Glomerular visceral epithelial cell (primary cell): ENCODE measurements at regions not wholly inside any gene's neighbourhood (a gene's known extent, or its start where the extent isn't known, plus 50 kb on each side); places are given as distances from the start of the nearest gene placed in this dataset.

Source experiments
- DNase-seq: peaks from one replicate; pipeline ENCODE4 v3.0.0-alpha.2; 2016; ENCODE audit errors: extremely low spot score

DNA sequence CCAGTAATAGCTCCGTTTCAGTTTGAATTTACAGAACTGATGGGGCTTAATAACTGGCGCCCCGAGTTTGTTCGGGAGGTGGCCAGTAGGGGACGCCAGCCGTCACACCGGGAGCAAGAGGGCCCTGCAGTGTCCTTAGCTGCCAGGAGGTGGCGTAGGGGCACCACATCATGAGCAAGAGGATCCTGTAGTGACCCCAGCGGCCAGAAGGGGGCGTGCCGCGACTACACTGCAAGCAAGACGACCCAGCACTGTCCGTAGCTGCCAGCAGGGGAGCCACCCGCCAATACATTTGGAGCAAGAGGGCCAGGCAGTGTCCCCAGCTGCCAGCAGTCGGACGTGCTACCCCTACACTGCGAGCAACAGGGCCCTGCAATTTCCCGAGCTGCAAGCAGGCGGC, 663.7 kb upstream of the B3GAT1 start:
- peak; percentile 12 for DNase-seq

DNA sequence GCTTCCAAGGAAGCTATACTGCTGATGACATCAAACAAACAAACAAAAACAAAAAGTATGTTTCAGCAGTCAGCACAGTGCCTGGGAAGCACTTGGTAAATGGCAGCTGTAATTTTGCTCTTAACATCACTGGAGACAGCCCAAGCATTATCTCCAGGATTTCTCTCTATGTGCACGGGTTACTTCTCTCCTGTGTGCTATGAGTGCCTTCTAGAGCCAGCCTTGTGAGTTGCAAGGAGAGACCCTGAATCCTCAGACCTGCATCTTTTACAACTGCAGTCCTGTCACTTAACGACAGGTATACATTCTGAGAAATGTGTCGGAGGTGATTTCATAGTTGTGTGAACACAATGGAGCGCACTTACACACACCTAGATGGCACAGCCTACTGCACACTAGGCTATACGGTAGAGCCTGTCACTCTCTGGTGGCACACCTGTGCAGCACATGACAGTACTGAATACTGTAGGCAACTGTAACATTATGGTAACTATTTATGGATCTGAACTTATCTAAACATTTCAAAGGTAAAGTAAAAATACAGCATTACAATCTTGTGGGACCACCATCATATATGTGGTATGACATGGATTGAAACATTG, 662.5 kb upstream of the B3GAT1 start:
- DNase-seq: no peak

DNA sequence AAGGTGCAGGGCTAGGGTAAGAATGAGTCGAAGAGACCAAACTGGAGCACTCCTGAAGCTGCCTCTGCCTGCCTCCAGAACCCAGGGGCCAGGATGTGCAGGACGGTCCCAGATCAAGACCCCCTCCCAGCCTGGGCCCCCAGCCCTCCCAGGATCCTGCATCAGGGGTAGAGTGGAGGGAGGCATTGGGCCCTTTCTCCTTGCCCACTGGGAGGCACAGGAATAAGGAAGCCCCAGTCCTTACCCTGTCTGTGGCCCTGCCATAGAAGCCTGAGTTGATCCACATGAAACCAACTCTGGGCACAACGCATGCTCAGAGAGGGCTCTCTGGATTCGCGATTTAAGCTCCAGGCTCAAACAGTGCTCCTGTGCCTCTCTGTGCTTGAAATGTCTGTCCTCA, 661.8 kb upstream of the B3GAT1 start:
- no peak for DNase-seq

DNA sequence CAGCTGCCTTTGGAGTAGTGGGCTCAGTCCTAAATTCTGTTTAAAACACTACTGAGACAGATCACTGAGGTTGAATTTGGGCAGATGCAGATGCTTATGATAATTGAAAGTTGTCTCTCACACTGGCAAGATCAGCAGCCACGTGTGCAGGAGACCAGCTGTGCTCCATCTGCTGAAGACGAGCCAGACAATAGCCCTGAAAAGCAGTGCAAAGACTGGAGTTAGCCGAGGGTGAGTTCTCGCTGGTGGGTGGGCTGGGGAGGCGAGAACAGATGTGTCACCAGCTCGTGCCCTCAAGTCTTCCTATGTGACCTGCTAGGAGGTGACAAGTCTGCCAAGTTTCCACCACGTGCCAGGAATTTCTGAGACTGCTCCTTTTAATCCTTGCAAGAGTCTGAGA, 661.3 kb upstream of the B3GAT1 start:
- no peak for DNase-seq

DNA sequence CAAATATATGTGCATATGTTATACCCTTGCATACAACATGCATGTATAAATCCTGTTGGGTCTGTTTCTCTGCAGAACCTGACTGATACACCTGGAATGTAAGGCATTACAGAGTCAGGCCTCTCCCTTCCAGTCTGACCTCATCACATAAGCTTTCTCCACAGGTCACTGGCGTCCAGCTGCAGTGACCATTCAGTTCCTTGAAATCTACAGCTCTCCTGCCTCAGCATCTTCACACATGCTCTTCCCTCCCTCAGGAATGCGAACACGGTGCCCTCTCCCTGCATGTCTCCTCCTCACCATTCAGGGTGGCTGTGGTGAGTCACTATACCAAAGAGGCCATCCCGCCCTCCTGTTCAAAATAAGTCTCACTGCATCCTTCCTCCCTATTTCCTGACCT, 657.8 kb upstream of the B3GAT1 start:
- no peak for DNase-seq

DNA sequence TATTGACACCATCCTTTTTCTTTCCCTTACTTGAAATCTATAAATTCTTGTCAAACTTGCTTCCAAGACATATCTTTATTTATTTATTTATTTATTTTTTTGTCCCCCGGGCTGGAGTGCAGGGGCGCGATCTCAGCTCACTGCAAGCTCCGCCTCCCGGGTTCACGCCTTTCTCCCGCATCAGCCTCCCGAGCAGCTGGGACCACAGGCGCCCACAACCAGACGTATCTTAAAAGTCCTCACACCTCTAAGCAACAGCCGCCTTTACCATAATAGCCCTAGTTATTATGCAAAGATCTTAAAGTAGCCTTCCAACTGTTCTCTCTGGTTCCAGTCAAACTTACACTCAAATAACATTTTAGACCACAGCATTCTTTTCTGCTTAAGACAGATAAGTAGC, 657.0 kb upstream of the B3GAT1 start:
- DNase-seq: no peak

DNA sequence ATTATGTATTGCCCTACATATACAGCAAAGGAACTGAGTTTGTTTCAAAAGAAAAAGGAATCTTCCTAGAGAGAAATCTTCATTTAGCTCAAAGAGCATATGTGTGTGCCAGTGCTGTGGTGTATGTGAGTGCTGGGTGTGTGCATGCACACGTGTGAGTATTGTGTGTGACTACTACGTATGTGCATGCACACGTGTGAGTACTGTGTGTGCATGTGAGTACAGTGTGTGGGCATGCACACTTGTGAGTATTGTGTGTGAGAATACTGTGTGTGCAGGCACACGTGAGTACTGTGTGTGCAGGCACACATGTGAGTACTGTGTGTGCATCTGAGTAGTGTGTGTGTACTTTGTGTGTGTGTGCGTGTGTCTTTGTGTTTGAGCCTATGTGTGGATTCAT, 651.0 kb upstream of the B3GAT1 start:
- DNase-seq: no peak

DNA sequence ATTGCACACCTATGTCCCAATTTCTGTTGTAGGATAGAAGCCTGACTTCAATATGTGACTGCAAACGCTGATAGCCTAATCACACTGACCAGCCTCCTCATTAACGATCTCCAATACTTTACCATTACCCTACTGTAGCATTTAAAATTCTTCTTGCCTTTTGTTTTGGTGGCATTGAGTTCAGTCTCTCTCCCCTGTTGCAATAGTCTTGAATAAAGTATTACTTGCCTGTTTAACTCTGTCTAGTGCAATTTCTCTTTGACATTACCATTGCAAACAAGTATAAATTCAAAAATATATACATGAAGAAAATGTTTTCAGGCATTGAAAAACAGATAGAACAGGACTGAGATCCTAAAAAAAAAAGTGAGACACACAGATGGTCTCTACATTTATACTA, 649.1 kb upstream of the B3GAT1 start:
- DNase-seq: no peak

DNA sequence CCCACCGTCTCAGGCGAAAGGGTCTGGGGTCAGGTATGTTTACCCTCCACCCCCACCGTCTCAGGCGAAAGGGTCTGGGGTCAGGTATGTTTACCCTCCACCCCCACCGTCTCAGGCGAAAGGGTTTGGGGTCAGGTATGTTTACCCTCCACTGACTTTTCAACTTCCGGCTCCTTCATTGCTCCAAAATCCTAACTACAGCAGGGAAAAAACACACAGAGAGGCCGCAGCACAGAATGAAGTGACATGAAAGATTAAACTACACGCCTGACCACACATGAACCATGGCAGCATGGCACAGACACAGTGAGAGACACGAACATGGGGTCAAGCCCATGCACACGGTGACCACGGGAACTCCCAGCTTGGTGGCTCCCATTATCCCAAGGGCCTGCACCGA, 634.9 kb upstream of the B3GAT1 start:
- DNase-seq: no peak

DNA sequence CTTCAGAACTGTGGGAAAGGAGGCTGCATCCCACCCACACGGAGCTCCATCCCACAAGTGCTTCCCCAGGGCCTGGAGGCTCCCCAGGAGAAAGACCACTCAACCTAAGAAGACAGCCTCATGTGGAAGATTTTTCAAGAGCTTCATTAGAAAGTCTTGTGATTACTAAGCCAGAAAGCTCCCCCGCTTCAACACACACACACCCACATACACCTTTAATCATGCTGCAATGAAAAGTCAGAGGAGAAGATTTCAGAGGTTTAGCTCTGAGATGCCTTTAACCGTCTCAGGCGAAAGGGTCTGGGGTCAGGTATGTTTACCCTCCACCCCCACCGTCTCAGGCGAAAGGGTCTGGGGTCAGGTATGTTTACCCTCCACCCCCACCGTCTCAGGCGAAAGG, 634.5 kb upstream of the B3GAT1 start:
- no peak for DNase-seq

DNA sequence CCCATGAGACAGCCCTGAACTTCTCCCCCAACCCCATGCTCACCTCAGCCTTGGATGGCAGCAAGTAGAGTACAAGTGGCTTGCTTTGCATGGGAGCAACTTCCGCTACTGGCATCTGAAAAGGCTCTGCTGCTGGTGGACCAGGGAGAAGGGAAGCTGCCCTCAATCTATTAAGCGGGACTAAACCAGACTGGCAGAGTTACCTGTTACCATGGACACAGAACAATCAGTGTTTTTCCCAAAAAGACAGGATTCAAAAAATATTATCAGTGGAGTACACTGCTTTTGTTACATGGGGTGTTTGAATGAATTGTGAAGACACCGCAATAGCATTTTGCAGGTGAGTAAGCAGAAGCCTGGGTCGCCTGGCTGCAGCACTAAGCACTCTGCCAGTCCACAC, 631.4 kb upstream of the B3GAT1 start:
- no peak for DNase-seq

DNA sequence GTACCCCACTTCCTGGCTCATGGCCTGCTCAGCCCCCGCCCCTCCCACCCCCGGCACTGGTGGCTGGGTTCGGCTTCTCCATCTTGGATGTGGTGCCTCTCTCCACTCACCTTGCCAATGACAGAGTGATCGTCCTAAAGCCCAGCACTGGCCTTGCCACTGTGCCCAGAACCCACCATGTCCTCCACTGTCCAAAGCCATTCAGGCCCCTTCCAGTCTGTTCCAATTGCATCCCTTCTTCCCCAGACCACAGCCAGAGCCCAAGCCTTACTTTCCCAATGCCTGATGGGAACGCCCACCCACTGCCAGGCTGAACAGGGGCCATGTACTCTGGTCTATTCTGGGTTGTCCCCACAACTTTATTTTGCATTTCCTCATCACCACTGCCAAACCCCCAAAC, 625.8 kb upstream of the B3GAT1 start:
- DNase-seq: no peak

DNA sequence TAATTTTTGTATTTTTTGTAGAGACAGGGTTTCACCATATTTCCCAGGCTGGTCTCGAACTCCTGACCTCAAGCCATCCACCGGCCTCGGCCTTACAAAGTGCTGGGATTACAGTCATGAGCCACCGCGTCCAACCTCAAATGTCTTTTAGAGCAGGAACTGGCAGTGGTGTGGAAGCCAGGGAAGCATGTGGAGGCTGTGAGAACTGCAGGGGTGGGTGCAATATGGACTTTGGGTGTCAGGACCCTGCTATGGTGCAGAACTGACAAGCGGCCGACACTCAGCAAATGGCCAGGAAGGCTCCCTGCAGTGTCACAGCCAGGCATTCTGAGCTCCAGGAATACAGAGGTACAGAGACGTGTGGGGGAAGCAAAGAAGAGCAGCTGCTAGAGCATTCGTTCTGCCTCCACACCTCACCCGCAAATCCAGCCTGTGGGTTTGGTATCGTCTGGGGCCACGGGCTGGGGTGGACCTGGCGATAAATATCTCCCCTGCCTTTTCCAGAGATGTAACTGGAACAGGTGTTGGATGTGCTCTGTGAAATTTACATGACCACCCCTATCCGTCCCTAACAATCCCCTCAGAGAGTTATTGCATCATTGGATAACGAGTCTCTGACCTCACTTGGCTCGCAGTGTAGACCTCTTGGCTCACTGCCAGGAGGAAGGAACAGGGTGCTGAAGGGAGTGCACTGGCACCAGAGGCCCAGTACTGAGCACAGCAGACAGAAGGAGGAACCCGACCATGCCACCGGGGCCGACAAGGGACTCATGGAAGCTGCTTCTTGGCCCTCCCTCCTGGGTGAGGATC, 624.7 kb upstream of the B3GAT1 start:
- DNase-seq: no peak

DNA sequence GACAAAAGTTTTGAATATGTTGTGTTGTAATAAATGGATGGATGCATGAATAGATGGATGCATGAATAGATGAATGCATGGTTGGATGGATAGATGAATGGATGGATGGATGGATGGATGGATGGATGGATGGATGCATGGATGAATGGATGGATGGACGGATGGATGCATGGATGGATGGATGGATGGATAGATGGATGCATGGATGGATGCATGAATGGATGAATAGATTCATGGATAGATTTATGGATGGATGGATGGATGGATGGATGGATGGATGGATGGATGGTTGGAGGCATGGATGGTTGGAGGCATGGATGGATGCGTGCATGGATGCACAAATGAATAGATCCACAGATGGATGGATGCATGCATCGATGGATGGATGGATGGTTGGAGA, 623.2 kb upstream of the B3GAT1 start:
- no peak for DNase-seq

DNA sequence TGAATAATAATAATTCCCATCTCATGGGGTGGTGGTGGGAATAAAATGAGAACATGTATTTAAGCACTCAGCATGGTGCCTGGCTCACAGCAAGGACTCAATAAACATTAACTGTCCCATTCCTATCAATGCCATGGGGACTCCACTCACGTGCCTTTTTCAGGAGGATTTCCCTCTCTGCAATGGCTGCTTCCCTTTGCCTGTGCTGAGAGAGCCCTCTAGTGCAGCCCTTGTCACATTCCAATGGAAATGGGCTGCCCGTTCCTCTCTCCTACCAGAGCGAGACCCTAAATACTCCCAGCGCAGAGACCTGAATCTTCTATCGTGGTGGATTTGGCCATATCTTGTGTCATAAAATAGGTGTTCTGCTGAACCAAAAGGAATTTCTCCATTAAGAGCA, 621.5 kb upstream of the B3GAT1 start:
- no peak for DNase-seq

DNA sequence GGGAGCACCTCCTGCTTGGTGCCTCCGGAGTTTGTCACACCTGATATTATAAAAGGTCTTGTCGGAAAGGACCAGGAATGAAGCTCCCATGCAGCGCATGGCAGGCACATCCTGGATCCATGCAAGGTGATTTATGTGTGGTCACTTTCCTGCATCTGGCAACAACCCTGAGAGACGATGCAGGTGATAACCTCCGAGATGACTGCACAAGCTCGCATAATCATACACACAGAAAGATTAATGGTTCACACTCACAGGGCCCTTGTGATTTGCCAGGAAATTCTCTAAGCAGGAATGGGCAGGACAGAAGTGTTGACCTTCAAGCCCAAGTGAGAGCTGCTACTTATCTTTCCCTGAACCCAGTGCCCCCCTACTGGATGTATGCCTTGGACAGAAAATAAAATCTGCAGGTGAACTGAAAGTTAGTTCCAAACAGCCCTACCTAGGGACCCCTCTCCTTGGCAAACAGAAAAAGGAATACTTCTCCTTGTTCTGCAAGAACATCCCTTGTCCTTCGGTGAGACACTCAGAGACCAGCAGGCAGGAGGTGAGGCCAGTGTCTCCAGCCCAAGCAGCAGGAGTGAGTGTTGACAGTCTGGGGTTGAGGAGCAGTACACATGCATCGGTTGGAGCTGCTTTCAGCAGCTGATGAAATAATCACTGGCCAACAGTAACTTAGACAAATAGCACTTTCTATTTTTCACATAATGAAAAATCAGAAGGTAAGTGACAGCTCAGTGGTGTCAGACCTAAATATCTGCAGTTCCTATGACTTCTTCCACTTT, 619.4 kb upstream of the B3GAT1 start:
- no peak for DNase-seq

DNA sequence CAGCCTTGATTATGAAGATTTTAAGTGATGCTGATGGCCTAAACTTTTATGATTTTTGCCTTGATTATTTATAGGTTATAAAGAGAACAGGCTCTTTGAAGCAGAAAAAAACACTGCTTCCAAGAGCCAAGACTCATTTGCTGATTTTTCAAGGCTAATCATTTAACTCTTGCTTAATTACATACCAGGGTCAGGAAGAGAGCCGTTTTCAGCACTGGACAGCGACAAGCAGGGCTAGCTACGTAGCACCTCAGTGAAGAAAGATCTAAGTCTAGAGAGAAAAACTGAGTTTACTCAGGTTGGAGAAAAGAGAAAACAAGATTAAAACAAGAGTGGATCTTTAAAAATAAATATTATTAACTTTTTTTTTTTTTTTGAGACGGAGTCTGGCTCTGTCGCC, 615.4 kb upstream of the B3GAT1 start:
- peak; percentile 1 for DNase-seq

DNA sequence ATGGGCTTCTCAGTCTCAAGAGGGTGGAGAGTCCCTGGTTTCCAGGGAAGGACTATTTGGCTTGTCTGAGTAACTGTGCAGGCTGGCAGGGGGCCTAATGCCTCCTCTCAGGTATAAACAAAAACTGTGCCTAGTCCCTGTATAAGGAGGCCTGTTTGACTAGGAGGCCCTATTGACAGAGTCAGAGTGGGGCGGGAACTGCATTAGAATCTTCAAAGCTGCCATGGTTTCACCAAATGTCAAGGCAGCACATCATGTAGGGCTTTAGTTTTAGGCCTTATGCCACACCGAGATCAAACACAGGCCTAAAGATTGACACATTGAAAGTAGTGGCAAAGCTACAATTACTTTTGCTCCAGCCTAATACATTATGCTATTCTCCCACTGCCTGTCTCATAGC, 611.5 kb upstream of the B3GAT1 start:
- no peak for DNase-seq

DNA sequence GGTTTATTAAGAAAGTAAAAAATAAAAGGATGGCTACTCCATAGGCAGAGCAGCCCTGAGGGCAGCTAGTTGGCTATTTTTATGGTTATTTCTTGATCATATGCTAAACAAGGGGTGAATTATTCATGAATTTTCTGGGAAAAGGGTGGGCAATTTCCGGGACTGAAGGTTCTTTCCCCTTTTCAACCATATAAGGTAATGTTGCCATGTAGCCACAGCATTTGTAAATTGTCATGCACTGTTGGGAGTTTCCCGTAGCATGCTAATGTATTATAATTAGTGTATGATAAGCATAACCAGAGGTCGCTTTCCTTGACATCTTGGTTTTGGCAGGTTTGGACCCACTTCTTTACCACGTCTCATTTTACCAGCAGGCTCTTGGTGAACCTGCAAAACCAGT, 610.4 kb upstream of the B3GAT1 start:
- DNase-seq: no peak

DNA sequence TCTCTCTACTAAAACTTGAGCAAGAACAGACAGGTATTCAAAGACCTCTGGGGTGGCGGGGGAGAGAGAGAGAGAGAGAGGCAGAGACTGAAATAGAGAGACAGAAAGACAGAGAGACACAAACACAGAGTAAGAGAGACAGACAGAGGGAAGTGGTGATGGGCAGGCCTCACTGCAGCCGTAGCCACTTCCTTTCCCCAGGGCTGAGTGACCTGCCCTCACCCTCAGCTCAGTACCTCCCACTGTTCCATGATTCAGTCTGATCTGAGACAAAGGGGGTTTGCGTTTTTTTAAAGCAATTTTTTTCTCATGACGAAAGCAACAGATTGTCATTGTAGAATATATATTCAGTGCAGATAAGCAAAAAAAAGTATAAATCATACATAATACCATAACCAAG, 607.9 kb upstream of the B3GAT1 start:
- no peak for DNase-seq

DNA sequence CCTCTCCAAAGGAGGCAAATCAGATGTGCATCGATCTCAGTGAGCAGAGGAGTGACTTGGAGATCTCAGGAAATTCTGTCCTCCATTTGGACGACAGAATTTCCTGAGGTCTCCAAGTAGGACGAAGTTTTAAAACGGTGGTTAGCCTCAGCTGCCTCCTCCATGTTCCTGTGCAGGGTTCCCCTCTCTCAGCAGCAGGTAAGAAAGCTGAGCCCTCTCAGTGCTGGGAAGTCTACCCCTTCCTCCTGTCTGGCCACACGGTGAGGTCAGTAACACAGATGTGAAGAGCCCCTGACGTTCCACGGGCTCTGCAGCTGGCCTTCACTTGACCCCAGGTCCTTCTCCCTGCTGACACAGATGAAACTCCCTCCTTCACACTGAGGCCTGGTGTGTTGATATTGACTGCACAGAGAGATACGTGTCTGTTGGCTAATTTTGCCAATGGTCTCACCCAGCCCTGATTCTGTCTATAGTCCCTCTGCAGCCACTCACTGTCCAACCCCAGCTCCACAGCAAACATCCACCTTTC, 607.4 kb upstream of the B3GAT1 start:
- no peak for DNase-seq

DNA sequence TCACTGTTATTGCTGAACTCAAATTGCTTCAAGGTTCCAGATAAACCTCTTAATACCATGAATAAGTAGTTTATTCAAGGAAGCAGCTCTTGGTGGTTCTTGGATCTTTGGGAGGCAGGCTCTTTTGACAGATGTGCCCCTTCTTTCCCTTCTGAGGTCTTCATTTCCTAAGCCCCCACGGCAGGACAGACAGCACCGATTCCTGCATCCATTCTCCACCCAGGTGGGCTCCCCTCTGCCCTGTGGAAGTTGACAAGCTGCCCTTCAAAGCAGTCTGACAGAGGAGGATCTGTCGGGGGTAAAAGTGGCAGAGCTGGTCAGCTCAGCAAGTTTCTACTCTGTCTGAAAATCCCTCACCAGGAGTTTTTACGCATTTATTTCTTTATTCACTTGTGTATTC, 605.3 kb upstream of the B3GAT1 start:
- no peak for DNase-seq

DNA sequence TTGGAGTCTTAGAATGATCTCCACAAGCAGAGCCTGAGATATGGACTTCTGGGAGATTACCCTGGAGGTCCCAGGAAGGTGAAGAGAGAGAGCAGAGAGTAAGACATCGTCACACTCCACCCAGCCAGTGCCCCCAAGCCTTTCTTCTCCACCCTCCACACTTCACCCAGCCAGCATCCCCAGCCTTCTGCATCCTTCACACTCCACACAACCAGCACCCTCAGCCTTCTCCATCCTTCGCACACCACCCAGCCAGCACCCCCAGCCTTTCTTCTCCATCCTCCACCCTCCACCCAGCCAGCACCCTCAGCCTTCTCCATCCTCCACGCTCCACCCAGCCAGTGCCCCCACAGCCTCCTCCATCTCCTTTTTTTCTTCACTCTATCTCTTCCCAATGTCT, 603.9 kb upstream of the B3GAT1 start:
- DNase-seq: no peak
